MM.1S (cell line): ENCODE measurements at regions not wholly inside any gene's neighbourhood (a gene's known extent, or its start where the extent isn't known, plus 50 kb on each side); places are given as distances from the start of the nearest gene placed in this dataset.
"Not testable (repeated sequence)": the region's sequence is repeated elsewhere in the genome, so short reads cannot be mapped to it uniquely, and the experiment has no call there.

Experiments
- DNase-seq: peaks from one replicate; pipeline ENCODE4 v3.0.0-alpha.2; 2015
- H2AFZ ChIP-seq: fragments of 300-600 bp; sonication (generic); 2 replicates; pipeline ENCODE4 v1.6.0; 2016; ENCODE audit warnings: antibody characterized with exemption, low read length
- H3F3A ChIP-seq: fragments of 300-600 bp; sonication (generic); 2 replicates; pipeline ENCODE4 v1.6.1; 2016; ENCODE audit warnings: mild to moderate bottlenecking, antibody characterized with exemption, low read length, moderate library complexity, mixed read lengths; ENCODE audit not compliant: insufficient read depth
- H3K27ac ChIP-seq: fragments of 300-600 bp; sonication (generic); 2 replicates; pipeline ENCODE4 v1.5.1; 2016; ENCODE audit warnings: mild to moderate bottlenecking, low read length
- H3K27me3 ChIP-seq: fragments of 300-600 bp; sonication (generic); replicated peaks from 2 replicates; pipeline ENCODE4 v1.6.0; 2016; ENCODE audit warnings: low read length; ENCODE audit not compliant: insufficient read depth
- H3K36me3 ChIP-seq: fragments of 300-600 bp; sonication (generic); replicated peaks from 2 replicates; pipeline ENCODE4 v1.6.1; 2016; ENCODE audit warnings: mild to moderate bottlenecking, low read length, mixed read lengths; ENCODE audit not compliant: insufficient read depth
- H3K4me1 ChIP-seq: fragments of 300-600 bp; sonication (generic); 2 replicates; pipeline ENCODE4 v1.6.1; 2016; ENCODE audit warnings: low read length, mixed read lengths
- H3K4me2 ChIP-seq: fragments of 300-600 bp; sonication (generic); 2 replicates; pipeline ENCODE4 v1.6.0; 2016; ENCODE audit warnings: low read depth, low read length
- H3K4me3 ChIP-seq: fragments of 300-600 bp; sonication (generic); 2 replicates; pipeline ENCODE4 v1.5.1; 2016; ENCODE audit warnings: low read length, mixed read lengths
- H3K79me2 ChIP-seq: fragments of 300-600 bp; sonication (generic); 2 replicates; pipeline ENCODE4 v1.6.1; 2016; ENCODE audit warnings: mixed run types, low read length, mixed read lengths
- H3K9ac ChIP-seq: fragments of 300-600 bp; sonication (generic); 2 replicates; pipeline ENCODE4 v1.6.1; 2016; ENCODE audit warnings: low read length, mixed read lengths
- H3K9me2 ChIP-seq: fragments of 300-600 bp; sonication (generic); replicated peaks from 2 replicates; pipeline ENCODE4 v1.6.1; 2016; ENCODE audit warnings: mild to moderate bottlenecking, low read length, mixed read lengths; ENCODE audit not compliant: insufficient read depth
- H3K9me3 ChIP-seq: fragments of 300-600 bp; sonication (generic); replicated peaks from 2 replicates; pipeline ENCODE4 v1.6.1; 2016; ENCODE audit warnings: mild to moderate bottlenecking, low read length, mixed read lengths; ENCODE audit not compliant: insufficient read depth
- H4K20me1 ChIP-seq: fragments of 300-600 bp; sonication (generic); 2 replicates; pipeline ENCODE4 v1.6.1; 2016; ENCODE audit warnings: mild to moderate bottlenecking, low read length, moderate library complexity, mixed read lengths; ENCODE audit not compliant: insufficient read depth
- CTCF ChIP-seq: fragments of 300-600 bp; sonication (generic); IDR thresholded peaks from 2 replicates; pipeline ENCODE4 v1.5.1; 2016; ENCODE audit warnings: antibody characterized with exemption, low read length, mixed read lengths
- EZH2 ChIP-seq: fragments of 300-600 bp; sonication (generic); optimal IDR thresholded peaks from 2 replicates; pipeline ENCODE3; 2017; ENCODE audit warnings: low read depth, mild to moderate bottlenecking, antibody characterized with exemption, low read length, mixed read lengths
- EZH2phosphoT487 ChIP-seq: fragments of 300-600 bp; sonication (generic); IDR thresholded peaks from 2 replicates; pipeline ENCODE4 v1.6.1; 2018; ENCODE audit warnings: antibody characterized with exemption, low read length

DNA sequence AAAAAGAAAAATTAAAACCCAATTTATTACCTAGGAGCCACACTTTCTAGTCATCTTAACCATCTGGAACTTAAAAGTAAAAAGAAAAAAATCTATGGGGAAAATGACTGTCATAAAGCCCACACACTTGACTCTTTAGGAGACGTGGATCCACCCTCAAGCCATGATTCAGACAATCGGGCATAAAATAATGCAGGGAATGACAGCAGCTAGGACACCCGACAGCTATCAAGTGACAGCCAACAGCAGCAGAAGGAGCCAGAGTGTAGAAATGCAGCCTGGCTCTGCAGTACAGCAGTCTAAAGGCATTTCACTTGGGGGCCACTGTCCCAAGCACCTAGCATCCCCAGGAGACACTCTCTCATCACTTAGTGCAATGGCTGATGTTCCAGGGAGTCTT, 226.9 kb downstream of the CAAP1 start:
- Histone ChIP-seq H3K9me3 (no peaks in the 10 kb centered on the region), H3K4me3 (no peak overlapping the region), H3K9me2 (no peaks in the 10 kb centered on the region), H4K20me1 (no peaks in the 10 kb centered on the region), H3K27ac (no peak overlapping the region), H3K79me2 (no peaks in the 10 kb centered on the region), H3K27me3 (no peaks in the 10 kb centered on the region), H2AFZ (no peak overlapping the region), H3K9ac (no peak overlapping the region), H3K4me2 (no peak overlapping the region), H3K4me1 (no peaks in the 10 kb centered on the region), H3F3A (no peaks in the 10 kb centered on the region), H3K36me3 (no peaks in the 10 kb centered on the region)
- no peak for TF ChIP-seq EZH2phosphoT487
- TF ChIP-seq EZH2 = no peak
- TF ChIP-seq CTCF = no peak
- no peak for DNase-seq

DNA sequence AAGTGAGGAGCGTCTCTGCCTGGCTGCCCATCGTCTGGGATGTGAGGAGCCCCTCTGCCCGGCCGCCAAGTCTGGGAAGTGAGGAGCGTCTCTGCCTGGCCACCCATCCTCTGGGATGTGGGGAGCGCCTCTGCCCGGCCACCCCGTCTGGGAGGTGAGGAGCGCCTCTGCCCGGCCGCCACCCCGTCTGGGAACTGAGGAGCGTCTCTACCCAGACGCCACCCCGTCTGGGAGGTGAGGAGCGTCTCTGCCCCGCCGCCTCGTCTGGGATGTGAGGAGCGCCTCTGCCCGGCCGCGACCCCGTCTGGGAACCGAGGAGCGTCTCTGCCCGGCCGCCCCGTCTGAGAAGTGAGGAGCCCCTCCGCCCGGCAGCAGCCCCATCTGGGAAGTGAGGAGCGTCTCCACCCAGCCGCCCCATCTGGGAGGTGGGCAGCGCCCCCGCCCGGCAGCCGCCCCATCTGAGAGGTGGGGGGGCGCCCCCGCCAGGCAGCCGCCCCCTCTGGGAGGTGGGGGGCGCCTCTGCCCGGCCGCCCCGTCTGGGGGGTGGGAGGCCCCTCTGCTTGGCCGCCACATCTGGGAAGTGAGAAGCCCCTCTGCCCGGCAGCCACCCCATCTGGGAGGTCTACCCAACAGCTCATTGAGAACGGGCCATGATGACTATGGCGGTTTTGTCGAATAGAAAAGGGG, 228.4 kb downstream of the CAAP1 start:
- not testable (repeated sequence) for H3K36me3 ChIP-seq, H4K20me1 ChIP-seq, H3K79me2 ChIP-seq, H3K4me1 ChIP-seq, H3F3A ChIP-seq, H3K27me3 ChIP-seq, H3K27ac ChIP-seq, H3K4me2 ChIP-seq, H3K9me3 ChIP-seq, H3K4me3 ChIP-seq, DNase-seq, H3K9ac ChIP-seq, H3K9me2 ChIP-seq, H2AFZ ChIP-seq

DNA sequence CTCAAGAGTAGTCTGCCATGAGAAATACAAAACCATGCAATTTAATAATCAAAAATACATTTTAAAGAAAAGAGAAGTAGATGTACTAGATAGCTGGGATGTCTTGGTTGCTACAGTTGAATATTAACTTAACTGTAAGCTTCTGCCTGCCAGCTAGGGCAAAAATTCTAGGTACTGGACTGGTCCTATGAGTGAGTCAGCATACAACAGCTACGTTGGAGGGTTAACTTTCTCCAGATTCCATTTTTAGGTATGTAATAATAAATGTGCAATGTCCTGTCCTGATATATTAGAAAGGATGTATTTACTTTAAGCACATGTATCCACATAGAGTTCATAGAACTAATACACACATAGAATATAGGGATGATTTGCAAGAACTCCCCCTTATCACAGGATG, 230.1 kb downstream of the CAAP1 start:
- no peaks in the 10 kb centered on the region for H4K20me1 ChIP-seq
- H3K9me3 ChIP-seq = no peaks in the 10 kb centered on the region
- no peak overlapping the region for H3K4me3 ChIP-seq
- no peak overlapping the region for H3K9ac ChIP-seq
- H3K27ac ChIP-seq = no peak overlapping the region
- H3K9me2 ChIP-seq = no peaks in the 10 kb centered on the region
- H3F3A ChIP-seq = no peaks in the 10 kb centered on the region
- no peaks in the 10 kb centered on the region for H3K4me1 ChIP-seq
- no peak overlapping the region for H2AFZ ChIP-seq
- TF ChIP-seq CTCF (no peak), EZH2phosphoT487 (no peak), EZH2 (no peak)
- no peak overlapping the region for H3K4me2 ChIP-seq
- H3K27me3 ChIP-seq = no peaks in the 10 kb centered on the region
- no peaks in the 10 kb centered on the region for H3K79me2 ChIP-seq
- H3K36me3 ChIP-seq = no peaks in the 10 kb centered on the region
- no peak for DNase-seq

DNA sequence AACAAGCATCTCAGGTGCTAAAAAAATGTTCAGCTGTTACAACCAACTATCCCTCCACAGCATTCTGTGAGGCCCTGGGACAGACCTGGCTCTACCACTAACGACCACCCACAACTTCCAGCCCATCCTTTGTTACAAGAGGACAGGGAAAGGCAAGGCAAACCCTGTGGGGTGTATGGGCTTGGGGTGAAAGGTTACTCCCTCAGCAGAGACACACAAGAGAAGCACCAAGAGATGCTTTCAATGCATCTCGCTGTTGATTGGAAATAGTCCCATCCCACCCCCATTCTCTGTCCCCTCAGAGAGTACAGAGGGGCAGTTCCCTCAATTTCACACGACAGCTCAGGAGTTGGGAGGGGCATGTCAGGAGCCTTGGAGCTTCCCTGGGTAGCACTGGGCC, 234.1 kb downstream of the CAAP1 start:
- H3K79me2 ChIP-seq = no peaks in the 10 kb centered on the region
- H2AFZ ChIP-seq = no peak overlapping the region
- DNase-seq = no peak
- H3F3A ChIP-seq = no peaks in the 10 kb centered on the region
- no peaks in the 10 kb centered on the region for H4K20me1 ChIP-seq
- no peaks in the 10 kb centered on the region for H3K9me3 ChIP-seq
- H3K36me3 ChIP-seq = no peaks in the 10 kb centered on the region
- TF ChIP-seq EZH2phosphoT487 = no peak
- TF ChIP-seq CTCF = no peak
- TF ChIP-seq EZH2 = no peak
- 0 out of 2 replicates have a peak, but pooled peaks cover under 1% of the 10 kb centered on the region for H3K4me1 ChIP-seq
- no peak overlapping the region for H3K4me2 ChIP-seq
- no peak overlapping the region for H3K9ac ChIP-seq
- H3K27ac ChIP-seq = no peak overlapping the region
- H3K27me3 ChIP-seq = no peaks in the 10 kb centered on the region
- no peaks in the 10 kb centered on the region for H3K9me2 ChIP-seq
- no peak overlapping the region for H3K4me3 ChIP-seq
